Upper lobe of right lung (tissue), 1 donor: ENCODE measurements at regions not wholly inside any gene's neighbourhood (a gene's known extent, or its start where the extent isn't known, plus 50 kb on each side); places are given as distances from the start of the nearest gene placed in this dataset.

ENCODE experiments used
- ATAC-seq: fragments of 200-7000 bp; cut with Tn5 transposase; one replicate; pipeline ENCODE4 v1.9.1; 2020; ENCODE audit warnings: mild to moderate bottlenecking, moderate library complexity
- DNase-seq: peaks from one replicate; pipeline ENCODE4 v3.0.0-alpha.2; 2020
- H3K27ac ChIP-seq: fragments of 200-600 bp; one replicate; pipeline ENCODE4 v1.8.0; 2022
- H3K27me3 ChIP-seq: fragments of 200-600 bp; one replicate; pipeline ENCODE4 v1.8.0; 2022; ENCODE audit warnings: mild to moderate bottlenecking
- H3K36me3 ChIP-seq: fragments of 200-600 bp; one replicate; pipeline ENCODE4 v1.8.0; 2022
- H3K4me1 ChIP-seq: fragments of 200-600 bp; one replicate; pipeline ENCODE4 v1.8.0; 2022
- H3K4me3 ChIP-seq: fragments of 200-600 bp; one replicate; pipeline ENCODE4 v1.8.0; 2022; ENCODE audit warnings: mild to moderate bottlenecking
- H3K9me3 ChIP-seq: fragments of 200-600 bp; one replicate; pipeline ENCODE4 v1.8.0; 2022
- intact Hi-C: fragments of 100-400 bp; cut with DNase I; formaldehyde crosslinking; loops from one replicate; pipeline ENCODE4 v1.11.0; 2022
- TF ChIP-seq, protein P1 (sequence below): fragments of 200-600 bp; IDR thresholded peaks from one replicate; pipeline ENCODE4 v1.8.0; 2022; ENCODE audit warnings: antibody characterized with exemption
- donor health status: DM: no; HTN: yes; CAD: no; lungs with severe emphysema.

DNA sequence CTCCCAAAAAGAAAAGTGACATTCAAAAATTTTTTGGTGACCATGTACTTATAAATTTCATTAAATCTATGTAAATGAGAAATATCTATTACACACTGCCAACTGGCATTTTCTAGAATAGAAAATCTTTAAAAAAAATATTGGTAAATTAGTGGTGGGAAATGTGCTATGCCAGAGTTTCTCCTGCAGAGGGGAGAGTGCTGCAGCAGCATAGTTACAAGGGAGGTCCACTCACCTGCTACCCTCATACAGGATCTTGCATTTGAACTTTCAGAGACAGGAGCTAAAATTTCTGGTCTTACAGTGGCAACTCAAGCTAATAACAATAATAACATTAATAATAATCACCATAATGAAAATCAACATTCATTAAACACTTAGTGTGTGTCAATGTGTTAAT, 459.6 kb downstream of the NSUN3 start:
- Histone ChIP-seq H3K36me3 (no peaks in the 10 kb centered on the region), H3K4me1 (no peaks in the 10 kb centered on the region), H3K9me3 (no peaks in the 10 kb centered on the region), H3K27ac (no peak overlapping the region), H3K27me3 (no peaks in the 10 kb centered on the region), H3K4me3 (no peak overlapping the region)
- TF ChIP-seq, protein P1, sequence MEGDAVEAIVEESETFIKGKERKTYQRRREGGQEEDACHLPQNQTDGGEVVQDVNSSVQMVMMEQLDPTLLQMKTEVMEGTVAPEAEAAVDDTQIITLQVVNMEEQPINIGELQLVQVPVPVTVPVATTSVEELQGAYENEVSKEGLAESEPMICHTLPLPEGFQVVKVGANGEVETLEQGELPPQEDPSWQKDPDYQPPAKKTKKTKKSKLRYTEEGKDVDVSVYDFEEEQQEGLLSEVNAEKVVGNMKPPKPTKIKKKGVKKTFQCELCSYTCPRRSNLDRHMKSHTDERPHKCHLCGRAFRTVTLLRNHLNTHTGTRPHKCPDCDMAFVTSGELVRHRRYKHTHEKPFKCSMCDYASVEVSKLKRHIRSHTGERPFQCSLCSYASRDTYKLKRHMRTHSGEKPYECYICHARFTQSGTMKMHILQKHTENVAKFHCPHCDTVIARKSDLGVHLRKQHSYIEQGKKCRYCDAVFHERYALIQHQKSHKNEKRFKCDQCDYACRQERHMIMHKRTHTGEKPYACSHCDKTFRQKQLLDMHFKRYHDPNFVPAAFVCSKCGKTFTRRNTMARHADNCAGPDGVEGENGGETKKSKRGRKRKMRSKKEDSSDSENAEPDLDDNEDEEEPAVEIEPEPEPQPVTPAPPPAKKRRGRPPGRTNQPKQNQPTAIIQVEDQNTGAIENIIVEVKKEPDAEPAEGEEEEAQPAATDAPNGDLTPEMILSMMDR = no peak
- intact Hi-C loops = no loop called here
- DNase-seq (no peak), ATAC-seq (no peak)

- Histone ChIP-seq H3K27ac (no peak overlapping the region), H3K27me3 (no peaks in the 10 kb centered on the region), H3K4me3 (no peak overlapping the region), H3K9me3 (no peaks in the 10 kb centered on the region), H3K4me1 (no peaks in the 10 kb centered on the region), H3K36me3 (no peaks in the 10 kb centered on the region)
- ATAC-seq (peak; percentile 94), DNase-seq (no peak)
- TF ChIP-seq, protein P1 = no peak
- intact Hi-C loops = no loop called here
Observed at GRCh38 chr3:94524102-94524919, 461.4 kb downstream of the NSUN3 start.

- TF ChIP-seq, protein P1 = peak; percentile 27
- ATAC-seq = peak; percentile 67
- no peaks in the 10 kb centered on the region for H3K9me3 ChIP-seq
- no peak overlapping the region for H3K27ac ChIP-seq
- intact Hi-C loops = no loop called here
- no peaks in the 10 kb centered on the region for H3K4me1 ChIP-seq
- no peak overlapping the region for H3K4me3 ChIP-seq
- DNase-seq = no peak
- H3K27me3 ChIP-seq = no peaks in the 10 kb centered on the region
- H3K36me3 ChIP-seq = no peaks in the 10 kb centered on the region
Observed at GRCh38 chr3:94525043-94525442, 462.2 kb downstream of the NSUN3 start.

DNA sequence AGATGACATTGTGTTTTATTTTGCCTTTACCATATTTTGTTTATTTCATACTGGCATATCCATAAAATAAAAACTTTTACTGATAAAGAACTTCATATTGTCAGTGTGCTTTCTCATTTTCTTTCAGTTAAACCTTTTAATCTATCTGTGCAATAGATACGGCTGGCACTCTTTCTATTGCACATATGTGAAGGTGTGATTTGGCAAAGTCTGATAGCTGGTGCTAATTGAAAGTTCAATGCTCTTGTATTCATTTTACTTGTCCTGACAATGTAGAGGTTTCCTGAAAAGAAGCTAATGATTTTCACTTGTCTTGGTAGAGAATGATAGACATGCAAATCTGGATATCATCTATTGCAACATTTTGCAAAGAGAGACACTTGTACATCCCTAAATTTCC, 467.0 kb downstream of the NSUN3 start:
- DNase-seq (no peak), ATAC-seq (no peak)
- intact Hi-C loops = no loop called here
- no peak overlapping the region for H3K27ac ChIP-seq
- no peaks in the 10 kb centered on the region for H3K27me3 ChIP-seq
- no peaks in the 10 kb centered on the region for H3K4me1 ChIP-seq
- no peaks in the 10 kb centered on the region for H3K36me3 ChIP-seq
- TF ChIP-seq, protein P1 = no peak
- no peak overlapping the region for H3K4me3 ChIP-seq
- no peaks in the 10 kb centered on the region for H3K9me3 ChIP-seq

DNA sequence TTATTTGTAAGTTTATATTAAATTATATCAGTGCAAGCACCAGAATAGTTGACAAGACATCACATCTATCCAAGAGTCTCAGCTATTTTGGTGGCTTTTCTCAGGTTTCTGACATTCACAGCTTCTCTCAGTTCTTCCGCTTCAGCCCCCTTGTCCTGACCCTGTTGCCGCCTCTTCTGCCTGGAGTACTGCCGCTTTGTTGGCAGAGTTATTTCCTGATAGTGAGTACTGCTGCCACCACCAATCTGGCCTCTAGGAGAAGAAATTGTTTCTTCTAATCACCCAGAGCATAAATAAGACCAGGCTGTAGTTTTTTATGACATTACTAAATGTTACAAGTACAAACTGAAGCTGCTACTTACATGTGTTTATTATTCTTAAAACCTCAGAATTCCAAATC, 470.1 kb downstream of the NSUN3 start:
- Histone ChIP-seq H3K27ac (no peak overlapping the region), H3K4me1 (no peaks in the 10 kb centered on the region), H3K9me3 (no peaks in the 10 kb centered on the region), H3K4me3 (no peak overlapping the region), H3K36me3 (no peaks in the 10 kb centered on the region), H3K27me3 (no peaks in the 10 kb centered on the region)
- TF ChIP-seq, protein P1 = no peak
- no peak for DNase-seq
- no peak for ATAC-seq
- intact Hi-C loops = no loop called here
